GM19023 (cell line): ENCODE measurements at regions not wholly inside any gene's neighbourhood (a gene's known extent, or its start where the extent isn't known, plus 50 kb on each side); places are given as distances from the start of the nearest gene placed in this dataset.
"Not testable (repeated sequence)": the region's sequence is repeated elsewhere in the genome, so short reads cannot be mapped to it uniquely, and the experiment has no call there.

Experiments used
- ATAC-seq: cut with Tn5 transposase; IDR thresholded peaks from one replicate; pipeline ENCODE4 v1.9.1; 2021; ENCODE audit warnings: mild to moderate bottlenecking, moderate library complexity; ENCODE audit not compliant: unreplicated experiment

GRCh38 chr18:64377446-64377845 is 228.6 kb upstream of the LINC00305 start:
- no peak for ATAC-seq

GRCh38 chr18:64372850-64373249 is 224.0 kb upstream of the LINC00305 start:
- ATAC-seq = no peak

DNA sequence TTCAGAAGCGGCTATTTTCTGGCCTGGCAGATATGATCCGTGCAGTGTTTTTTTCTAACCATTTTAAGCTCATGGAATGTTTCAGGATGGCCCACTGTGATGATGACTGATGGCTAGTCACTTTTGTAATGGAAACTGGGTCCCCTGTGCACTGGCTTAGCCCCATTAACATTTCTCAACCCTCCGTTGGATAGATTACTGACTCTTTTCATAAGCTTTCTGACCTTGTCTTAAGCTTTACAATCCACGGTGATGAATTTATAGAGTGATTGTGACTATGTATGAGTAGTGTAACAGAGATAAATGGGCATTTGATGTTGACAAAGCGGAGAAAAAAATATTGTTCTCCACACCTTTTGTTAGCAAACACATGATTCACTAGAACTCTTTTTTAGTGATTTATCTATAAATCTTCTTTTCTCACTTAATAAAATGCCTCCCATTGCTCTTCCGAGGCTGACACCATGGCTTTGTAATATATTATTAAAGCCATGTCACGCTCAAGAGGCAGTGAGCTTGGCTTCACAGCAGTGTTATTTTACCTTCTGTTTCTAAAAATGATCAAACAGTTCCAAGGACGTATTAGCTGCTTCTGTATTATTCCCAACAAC is 221.0 kb upstream of the LINC00305 start:
- not testable (repeated sequence) for ATAC-seq

DNA sequence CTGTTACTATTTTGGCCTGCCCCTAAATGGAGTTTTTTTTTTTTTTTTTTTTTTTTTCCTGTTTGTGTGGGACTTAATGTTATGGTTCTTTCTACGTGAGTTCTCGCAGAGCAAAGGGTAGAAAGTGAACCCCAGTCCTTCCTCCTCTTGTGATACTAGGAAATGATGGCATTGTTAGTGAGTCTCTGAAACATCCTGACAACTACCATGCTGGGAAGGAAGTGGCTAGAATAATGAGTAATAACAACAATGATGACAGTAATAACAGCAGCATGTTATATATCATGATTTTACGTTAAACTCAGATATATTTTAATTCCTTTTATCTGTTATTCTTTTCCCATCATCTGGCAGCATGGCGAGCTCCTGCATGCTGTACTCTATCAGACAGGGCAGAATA is 216.2 kb upstream of the LINC00305 start:
- no peak for ATAC-seq

DNA sequence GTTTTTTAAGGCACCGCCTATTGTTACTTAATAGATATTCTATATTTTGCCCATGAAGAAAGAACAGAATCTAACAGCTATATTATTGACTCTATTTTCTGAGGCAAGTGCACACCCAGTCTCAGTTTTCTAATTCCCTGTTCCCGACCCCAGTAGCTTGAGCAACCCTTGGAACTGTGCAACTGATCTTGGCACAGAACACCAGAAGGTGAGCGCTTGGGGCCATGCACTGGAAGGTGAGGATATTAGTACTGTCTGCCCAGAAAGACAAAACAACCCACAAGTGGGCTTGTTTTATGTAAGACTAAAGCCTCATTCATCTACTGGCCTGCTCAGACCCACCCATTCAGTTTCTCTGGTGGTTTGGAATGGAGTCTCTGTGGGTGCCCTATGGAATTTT is 188.8 kb upstream of the LINC00305 start:
- no peak for ATAC-seq

DNA sequence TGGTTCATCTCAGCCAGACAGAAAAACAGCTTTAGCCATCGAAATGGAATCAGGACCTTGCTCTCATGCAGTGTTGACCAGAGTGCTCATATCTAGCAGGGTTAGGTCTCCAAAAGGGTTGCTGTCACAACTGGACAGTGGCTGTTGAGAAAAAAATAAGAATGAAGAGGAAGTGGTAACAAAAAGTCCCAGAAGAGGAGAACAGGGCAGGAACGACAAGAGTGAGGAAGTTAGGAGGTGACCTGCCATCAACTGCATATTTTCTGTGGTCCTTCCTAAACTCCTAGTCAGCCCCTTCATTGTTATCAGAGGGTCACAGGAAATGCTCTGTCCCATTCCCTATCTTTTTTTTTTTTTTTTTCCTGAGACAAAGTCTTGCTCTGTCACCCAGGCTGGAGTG is 188.1 kb upstream of the LINC00305 start:
- no peak for ATAC-seq

DNA sequence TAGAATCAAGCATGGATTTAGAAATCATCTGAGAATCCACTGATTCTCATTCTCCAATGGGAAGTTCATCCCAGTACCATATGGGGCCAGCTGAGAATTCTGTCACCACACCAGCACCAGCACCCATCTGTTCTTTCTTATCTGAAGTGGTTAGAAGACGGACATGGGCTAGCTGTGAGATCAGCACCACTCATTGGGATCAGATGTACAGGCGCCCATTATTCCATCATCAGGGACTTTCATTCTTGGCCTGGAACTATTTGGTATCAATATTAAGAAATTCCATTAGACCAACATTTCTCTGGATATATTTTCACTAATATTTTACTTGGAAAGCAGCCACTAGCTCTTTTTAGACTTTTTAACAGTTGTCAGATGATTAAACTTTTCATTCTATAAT is 185.9 kb upstream of the LINC00305 start:
- no peak for ATAC-seq

- ATAC-seq = no peak
Observed at GRCh38 chr18:64333584-64333983, 184.7 kb upstream of the LINC00305 start.

- no peak for ATAC-seq
Observed at GRCh38 chr18:64332835-64333234, 183.9 kb upstream of the LINC00305 start.

DNA sequence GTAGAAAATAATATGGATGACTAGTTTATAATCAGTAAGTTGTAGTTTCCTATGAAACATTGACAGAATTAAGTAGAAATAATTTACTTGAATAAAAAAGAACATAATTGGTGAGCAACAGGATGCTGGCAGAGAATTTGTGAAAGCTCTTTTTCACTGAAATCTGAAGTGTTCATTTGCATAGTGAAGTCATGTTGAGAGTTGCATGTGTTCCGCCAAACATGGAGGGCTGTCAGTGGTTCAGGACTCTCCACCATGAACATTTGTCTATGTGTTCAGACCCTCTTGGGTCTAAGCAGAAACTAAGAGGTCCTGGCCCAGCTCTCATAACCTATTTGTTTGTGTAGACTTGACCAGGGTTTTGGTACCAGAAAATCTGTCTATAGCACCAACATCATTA is 182.5 kb upstream of the LINC00305 start:
- no peak for ATAC-seq

- ATAC-seq = no peak
Observed at GRCh38 chr18:64330931-64331330, 182.0 kb upstream of the LINC00305 start.

- no peak for ATAC-seq
Observed at GRCh38 chr18:64330161-64330560, 181.3 kb upstream of the LINC00305 start.

DNA sequence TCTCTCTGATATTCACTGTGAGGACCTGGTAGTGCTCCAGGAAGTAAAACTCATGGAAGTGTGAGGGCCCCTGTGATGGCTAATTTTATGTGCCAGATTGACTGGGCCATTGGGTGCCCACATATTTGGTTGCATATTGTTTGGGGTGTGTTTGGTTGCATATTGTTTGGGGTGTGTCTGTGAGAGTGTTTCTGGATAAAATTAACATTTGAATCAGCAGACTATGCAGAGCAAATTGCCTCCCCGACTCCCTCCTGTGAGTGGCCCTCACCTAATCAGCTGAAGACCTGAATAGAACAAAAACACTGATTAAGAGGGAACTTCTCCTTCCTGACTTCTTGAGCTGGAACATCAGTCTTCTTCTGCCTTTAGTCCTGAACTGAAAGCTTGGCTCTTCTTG is 173.3 kb upstream of the LINC00305 start:
- no peak for ATAC-seq

DNA sequence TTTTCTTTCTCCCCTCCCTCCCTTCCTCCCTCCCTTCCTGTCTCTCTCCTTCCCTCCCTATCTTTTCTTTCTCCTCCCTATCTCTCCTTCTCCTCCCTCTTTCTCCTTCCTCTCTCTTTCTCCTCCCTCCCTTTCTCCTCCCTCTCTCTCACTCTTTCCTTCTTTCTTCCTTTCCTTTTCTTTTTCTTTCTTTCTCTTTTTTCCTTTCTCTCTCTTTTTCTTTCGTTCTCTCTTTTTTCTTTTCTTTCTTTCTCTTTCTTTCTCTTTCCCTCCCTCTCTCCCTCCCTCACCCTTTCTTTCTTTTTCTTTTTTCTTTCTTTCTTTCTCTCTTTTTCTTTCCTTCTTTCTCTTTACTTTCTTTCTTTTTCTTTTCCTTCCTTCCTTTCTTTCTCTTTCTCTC is 169.7 kb upstream of the LINC00305 start:
- ATAC-seq = no peak

- no peak for ATAC-seq
Observed at GRCh38 chr18:64311859-64312258, 163.0 kb upstream of the LINC00305 start.

- ATAC-seq = no peak
Observed at GRCh38 chr18:64295839-64296238, 147.0 kb upstream of the LINC00305 start.

DNA sequence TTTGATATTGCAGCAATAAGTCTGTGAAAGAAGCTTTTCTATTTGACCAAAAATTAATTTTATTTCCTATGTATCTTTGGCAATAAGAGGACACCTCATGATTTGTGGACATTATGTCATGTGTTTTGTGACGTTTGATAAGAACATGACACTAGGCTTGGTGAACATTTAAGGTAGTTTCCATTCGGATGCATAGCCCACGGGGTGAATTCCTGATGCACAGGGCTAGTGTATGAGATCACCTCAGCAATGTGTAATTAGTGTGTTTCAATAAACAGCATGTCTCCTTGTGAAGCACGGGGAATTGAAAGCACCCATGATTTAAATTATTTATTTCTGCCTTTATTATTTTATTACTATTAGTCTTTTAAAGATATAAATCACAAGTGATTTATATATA is 146.1 kb upstream of the LINC00305 start:
- no peak for ATAC-seq

- ATAC-seq = no peak
Observed at GRCh38 chr18:64288432-64288831, 139.5 kb upstream of the LINC00305 start.

DNA sequence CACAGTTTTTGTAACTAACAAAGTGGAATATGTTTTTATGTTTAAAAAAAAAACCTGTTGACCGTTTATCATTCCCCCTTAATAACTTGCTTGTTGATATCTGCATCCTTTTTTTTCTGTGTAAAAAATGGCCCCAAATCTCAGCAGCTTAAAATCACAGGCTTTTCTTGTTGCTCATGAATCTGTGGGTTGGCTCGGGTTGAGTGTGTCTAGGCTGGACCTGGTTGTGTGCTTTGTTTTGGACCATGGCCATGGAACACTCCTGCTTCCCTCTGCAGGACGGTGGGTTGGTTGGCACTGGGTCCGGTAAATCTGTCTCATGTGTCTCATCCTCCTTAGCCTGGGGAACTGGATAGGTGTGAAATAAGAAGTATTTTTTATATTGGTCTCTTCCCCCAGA is 139.0 kb upstream of the LINC00305 start:
- ATAC-seq = no peak

DNA sequence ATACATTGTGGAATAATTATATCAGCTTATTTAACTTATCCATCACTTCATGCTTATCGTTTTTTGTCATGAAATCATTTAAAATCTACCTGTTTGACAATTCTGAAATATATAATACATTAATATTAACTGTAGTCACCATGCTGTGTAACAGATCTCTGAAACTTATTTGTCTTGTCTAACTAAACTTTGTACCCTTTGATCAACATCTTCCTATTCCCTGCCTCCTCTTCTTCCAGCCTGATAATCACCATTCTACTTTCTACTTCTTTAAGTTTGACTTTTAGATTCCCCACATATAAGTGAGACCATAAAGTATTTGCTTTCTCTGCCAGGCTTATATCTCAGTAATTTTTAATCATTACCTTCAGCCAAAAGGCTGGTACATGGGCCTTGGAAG is 134.2 kb upstream of the LINC00305 start:
- ATAC-seq = no peak

GRCh38 chr18:64278026-64278425 is 129.1 kb upstream of the LINC00305 start:
- ATAC-seq = no peak

DNA sequence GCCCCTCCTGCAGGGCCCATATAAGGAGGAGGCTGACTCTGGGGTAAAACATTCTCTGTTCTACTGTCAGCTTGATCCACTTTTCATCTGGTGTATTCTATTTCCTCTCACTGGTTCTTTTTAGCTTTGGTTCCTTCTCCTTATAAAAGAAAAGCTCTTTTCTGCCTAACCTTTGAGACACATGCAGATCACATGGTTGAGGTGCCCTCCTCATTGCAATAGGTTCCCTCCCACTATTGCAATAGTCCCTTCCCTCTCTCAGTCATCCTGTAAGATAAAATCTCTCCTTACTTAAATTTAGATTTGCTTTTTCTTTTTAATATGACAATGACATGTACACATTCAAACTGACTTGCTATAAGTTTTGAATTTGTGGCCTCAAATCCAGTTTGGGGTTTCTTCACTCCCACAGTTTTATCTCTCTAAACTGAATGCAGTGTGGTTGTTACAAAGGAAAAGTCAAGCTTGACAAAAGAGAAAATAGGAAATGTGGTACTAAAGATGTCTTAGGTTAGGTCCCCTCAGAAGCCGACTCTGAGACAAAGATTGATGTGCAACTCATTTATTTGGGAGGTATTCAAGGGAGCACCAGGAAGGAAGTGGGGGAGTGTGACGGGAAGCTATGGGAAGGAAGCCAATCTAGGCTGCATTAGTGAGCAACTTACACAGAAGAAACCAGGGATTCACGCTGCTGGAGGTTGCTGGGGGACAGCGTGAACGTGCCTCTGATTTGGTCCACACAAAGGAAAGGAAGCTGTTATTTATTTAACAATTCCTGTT is 127.6 kb upstream of the LINC00305 start:
- no peak for ATAC-seq
